GM21576 (cell line): ENCODE measurements at regions not wholly inside any gene's neighbourhood (a gene's known extent, or its start where the extent isn't known, plus 50 kb on each side); places are given as distances from the start of the nearest gene placed in this dataset.
"Not testable (repeated sequence)": the region's sequence is repeated elsewhere in the genome, so short reads cannot be mapped to it uniquely, and the experiment has no call there.

Experiments used
- ATAC-seq: cut with Tn5 transposase; IDR thresholded peaks from one replicate; pipeline ENCODE4 v1.9.1; 2021; ENCODE audit warnings: mild to moderate bottlenecking, moderate library complexity; ENCODE audit not compliant: unreplicated experiment

GRCh38 chr2:181737302-181737701, 57.0 kb upstream of the NEUROD1 start:
- not testable (repeated sequence) for ATAC-seq

GRCh38 chr2:181738074-181738473, 57.8 kb upstream of the NEUROD1 start:
- ATAC-seq: no peak

GRCh38 chr2:181738563-181738962, 58.2 kb upstream of the NEUROD1 start:
- no peak for ATAC-seq

GRCh38 chr2:181741756-181742155, 61.4 kb upstream of the NEUROD1 start:
- no peak for ATAC-seq

DNA sequence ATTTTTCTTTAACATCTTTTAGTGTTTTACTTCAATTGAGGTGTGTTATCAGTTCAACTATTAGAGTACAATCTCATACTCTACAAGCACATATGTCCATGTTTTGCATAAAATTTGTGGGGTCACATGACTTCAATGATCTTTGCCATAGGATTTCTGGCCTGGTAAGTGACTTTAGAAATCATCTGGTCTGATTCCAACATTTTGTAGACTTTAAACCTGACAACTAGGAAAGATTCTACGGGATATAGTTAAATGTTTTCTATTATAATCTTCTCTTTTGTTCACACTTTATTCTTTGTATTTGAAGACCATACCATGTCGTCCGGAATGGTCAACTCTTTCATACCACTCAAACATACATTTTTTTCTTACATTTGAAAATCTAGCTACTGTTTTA, 62.0 kb upstream of the NEUROD1 start:
- no peak for ATAC-seq

- ATAC-seq: no peak
Observed at GRCh38 chr2:181742922-181743722, 62.8 kb upstream of the NEUROD1 start.

DNA sequence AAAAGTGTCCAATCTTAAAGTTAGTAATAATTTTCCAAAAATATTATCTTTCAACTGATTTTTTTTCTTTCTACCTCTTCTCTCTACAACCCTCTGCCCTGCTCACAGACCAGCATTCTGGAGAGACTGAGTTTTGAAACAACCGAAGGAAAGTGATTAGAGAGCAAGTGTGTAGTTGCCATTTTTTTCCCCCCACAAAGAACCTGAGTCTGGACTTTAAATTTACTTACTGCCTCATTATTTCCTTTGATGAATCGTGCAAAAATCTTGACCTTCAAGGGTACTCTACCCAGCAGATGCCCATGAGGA, 63.4 kb upstream of the NEUROD1 start:
- ATAC-seq: no peak

DNA sequence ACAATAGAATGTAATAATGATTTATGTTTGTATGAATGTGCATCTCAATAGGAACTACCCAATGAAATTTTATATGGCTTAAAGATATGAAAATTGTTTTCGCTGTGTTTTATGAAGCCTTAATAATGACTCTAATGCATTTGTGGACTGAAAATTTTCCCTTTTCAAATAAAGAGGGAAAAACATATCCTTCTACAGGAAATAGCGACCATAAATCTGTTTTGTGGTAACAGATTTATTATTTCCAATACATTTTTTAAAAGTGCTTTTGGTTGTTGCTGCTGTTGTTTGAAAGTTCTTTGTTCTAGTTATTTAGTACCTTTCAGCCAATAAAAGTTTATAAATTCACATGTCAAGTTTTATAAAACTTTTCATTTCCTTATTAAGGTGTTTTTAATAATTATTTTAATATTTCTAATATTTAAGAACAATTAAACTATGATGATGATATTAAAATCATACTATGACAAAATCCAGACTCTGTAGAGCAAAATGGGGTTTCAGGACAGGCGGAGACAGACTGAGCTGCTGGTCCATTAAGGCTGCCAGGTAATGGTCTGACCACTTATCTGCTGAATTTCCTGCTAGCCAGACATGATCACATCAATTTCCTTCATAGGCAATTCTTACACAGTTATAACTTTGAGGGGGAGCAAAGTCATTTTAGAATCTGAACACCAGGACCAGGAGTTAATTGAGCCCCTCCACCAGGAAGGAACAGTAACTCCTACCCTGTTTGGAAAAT, 65.7 kb upstream of the NEUROD1 start:
- ATAC-seq: no peak

DNA sequence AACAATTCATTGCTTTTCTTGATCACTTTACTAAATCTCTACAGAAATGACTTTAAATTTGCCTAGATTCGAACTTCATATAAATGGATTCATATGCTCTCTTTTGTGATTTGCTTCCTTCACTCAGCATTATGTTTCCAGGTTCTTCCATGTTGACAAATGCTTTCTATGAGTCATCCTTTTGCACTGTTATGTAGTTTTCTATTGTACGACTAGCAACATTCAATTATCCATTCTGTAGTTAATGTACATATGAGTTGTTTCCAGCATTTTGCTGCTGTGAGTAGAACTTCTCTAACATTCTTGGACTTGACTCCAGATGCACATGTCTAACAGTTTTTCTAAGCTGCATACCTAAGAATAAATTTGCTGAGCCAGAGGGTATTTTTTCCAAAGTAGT, 66.5 kb upstream of the NEUROD1 start:
- ATAC-seq: no peak

- no peak for ATAC-seq
Observed at GRCh38 chr2:181750305-181750704, 70.0 kb upstream of the NEUROD1 start.

DNA sequence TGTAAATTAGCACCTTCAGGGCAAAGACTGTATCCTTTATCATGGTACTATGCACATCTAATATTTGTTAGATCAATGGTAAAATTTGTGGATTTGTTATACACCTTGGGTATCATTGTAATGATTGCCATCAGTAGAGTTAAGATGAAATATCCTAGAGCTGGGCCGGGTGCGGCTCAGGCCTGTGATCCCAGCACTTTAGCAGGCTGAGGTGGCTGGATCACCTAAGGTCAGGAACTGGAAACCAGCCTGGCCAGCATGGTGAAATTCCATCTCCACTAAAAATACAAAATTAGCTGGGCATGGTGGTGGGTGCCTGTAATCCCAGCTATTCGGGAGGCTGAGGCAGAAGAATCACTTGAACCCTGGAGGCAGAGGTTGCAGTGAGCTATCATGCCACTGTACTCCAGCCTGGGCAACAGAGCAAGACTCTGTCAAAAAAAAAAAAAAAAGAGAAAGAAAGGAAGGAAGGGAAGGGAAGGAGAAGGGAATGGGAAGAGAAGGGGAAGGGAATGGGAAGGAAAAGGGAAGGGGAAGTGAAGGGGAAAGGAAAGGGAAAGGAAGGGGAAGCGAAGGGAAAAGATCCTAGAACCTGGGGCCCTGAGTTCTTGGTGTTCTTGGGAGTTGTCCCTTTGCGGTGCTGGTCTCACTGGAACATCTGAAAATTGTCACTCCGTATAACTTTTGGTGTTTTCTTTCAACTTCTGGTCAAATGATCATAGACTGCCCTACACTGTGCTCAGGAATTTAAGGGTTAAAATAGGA, 71.1 kb upstream of the NEUROD1 start:
- no peak for ATAC-seq

- ATAC-seq: no peak
Observed at GRCh38 chr2:181752301-181752700, 72.0 kb upstream of the NEUROD1 start.

- ATAC-seq: no peak
Observed at GRCh38 chr2:181753686-181754085, 73.4 kb upstream of the NEUROD1 start.

GRCh38 chr2:181754105-181754504, 73.8 kb upstream of the NEUROD1 start:
- ATAC-seq: no peak

- ATAC-seq: no peak
Observed at GRCh38 chr2:181755181-181755580, 74.9 kb upstream of the NEUROD1 start.

DNA sequence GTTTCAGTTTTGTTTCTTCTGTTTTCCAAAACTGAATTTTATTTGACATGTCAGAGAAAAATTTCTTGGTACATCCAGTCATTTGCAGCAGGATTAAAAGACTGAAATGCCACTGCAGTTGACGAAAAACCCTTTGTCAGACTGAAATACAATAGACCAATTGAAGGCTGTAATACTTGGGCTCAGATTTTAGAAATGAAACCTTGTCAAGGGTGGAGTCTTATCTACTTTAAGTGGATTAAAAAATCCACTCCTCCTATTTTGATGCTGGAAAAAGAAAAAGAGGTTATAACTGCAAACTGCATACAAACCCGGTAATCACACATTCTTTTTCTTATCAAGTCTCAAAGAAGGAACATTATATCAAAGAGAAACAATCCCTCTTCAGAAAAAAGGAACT, 80.2 kb upstream of the NEUROD1 start:
- no peak for ATAC-seq

- ATAC-seq: no peak
Observed at GRCh38 chr2:181761175-181761574, 80.9 kb upstream of the NEUROD1 start.

GRCh38 chr2:181762000-181762399, 81.7 kb upstream of the NEUROD1 start:
- ATAC-seq: no peak

DNA sequence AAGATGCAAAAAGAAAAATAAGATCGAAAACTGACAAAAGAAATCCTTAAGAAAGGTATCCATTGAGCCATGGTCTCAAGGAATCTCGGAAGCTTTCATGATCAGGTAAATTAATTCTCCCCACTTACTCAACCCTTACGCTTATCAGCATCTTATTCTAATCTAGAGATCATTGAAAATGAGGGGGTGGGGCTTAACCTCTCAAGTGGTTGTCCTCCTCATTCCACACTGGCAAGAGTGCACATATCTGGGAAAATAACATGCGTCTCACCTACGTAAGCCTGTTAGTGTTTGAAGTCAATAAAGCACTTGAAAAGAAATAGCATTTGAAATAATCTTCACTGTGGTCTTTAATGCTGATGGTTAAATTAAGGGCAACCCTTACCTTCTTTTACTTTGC, 82.5 kb upstream of the NEUROD1 start:
- no peak for ATAC-seq

DNA sequence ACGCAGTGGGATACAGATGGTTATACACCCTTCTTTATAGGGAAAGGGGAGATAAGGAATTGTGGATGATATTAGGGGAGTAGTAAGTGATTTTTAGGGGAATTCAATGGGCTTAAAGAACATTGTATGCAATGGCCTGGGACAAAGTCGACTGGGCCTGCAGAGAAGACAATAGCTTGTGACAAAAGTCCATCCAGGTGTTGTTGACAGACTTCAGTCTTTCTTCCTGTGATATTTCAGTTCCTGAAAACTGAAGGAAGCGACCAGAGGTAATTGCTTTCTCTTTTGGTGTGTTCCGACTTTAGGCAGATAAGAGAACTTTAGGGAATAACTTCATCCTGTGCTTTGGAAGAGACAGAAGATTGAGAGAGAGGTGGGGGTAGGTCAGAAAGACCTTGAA, 83.1 kb upstream of the NEUROD1 start:
- no peak for ATAC-seq

DNA sequence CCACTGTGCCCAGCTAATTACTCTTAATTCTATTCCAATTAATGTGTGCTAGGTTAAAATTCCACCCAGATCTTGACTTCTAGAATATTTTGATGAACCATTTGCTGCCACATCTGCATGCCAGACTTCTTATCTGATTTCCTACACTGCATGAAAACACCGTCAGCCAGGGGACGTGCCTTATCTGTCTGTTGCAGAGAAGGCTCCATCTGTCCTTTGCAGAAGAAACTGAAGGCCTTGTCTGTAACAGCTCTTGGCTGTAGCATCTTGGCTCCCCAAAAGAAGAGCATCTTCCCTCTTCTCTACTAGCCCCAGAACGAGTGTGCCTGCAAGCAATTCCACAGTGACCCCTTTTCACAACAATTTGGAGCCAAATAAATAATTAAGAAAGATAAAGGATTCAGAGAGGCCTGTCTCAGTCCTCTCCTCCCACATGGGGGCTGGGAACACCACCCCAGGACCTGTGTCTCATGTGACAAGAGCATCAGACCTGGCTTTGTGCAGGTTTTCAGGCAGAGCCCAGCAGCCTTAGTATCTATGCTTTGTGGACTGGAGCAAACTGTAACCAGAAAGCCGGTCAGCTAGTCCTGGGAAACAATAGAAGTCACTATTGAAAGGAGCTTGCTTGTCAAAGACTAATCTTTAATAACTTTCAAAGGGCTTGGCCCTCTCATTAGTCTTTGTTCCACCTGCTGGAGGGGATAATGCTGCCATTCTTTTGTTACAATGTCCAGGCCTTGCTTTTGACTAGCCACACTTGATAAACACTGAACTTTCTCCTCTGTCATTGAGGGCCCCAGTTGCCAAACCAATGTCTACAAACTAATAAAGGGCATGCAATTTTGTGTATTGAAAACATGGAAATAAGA, 84.0 kb upstream of the NEUROD1 start:
- no peak for ATAC-seq
